Renal cortical epithelial cell (primary cell): ENCODE measurements at regions not wholly inside any gene's neighbourhood (a gene's known extent, or its start where the extent isn't known, plus 50 kb on each side); places are given as distances from the start of the nearest gene placed in this dataset.

Experiments
- DNase-seq: peaks from one replicate; pipeline ENCODE4 v3.0.0-alpha.2; 2011; ENCODE audit warnings: low read depth

DNA sequence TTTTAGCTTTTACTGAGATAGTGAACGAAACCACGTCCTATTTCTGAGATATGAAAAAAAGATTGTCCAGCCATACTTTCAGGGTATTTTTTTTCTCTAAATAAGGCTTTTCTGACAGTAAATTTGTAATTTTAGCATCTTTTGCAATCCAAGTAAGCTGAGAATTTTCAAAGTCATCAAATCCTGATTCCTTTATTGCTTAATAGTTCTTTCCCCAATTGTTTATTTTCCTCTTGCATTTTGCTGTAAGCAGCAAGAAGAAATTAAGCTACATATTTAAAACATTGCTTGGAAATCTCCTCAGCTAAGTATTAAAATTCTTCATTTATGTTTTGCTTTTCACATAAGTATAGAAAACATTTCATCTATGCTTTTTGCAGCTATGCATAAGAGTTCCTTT lies 493.3 kb upstream of the CCDC179 start:
- DNase-seq = no peak

DNA sequence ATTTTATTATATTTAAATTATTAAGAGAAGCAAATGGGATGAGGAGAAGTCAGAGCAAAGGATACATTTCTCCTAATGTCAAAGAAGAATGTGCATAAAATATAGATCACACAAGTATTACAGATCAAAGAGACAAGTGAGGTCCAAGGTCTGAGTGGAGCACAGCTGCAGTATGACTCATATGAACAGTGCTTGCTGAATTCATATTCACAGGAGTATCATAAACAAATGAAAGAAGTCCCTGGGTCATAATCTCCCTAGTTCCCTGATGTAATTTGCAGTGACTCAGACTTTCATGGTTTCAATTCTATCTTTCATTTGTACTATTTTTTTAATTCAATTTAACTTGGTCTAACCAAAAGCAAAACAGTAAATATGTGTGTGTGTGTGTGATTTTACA lies 499.0 kb upstream of the CCDC179 start:
- peak; percentile 28 for DNase-seq

DNA sequence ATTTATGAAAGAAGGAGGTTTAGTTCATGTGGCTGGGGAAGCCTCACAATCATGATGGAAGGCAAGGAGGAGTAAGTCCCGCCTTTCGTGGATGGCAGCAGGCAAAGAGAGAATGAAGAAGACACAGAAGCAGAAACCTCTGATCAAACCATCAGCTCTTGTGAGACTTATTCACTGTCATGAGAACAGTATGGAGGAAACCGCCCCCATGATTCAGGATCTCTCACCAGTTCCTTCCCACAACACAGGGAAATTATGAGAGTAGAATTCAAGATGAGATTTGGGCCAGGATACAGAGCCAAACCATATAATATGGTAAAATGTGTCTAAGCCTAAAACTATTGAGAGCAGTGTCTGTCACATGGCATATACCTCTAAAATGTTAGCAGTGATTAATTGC lies 503.8 kb upstream of the CCDC179 start:
- DNase-seq = no peak

DNA sequence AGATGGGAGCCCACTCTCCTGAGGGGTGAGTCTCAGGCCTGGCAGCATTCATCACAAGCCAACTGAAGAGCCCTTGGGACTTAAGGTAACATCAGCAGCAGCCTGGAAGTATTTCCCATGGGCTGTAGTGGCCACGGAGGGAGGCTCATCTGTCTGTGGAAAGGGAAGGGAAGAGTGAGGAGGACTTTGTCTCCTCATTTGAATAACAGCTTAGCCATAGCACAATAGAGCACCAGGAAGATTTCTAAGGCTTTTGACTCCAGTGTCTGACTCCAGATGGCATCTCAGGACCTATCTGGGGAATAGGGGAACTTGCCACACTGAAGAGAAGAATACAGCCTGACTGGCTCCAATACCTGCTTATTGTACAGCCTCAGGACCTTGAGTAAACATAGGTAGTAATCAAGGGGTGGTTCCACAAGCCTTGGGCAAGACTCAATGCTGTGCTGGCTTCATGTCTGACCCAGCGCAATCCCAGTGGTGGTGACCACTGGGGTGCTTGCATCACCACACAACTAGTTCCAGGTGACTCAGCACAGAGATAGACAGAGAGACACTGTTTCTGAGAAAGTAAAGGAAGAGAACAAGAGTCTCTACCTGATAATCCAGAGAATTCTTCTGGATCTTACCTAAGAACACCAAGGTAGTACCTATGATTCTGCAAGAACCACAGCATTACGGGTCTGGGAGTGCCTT lies 510.5 kb upstream of the CCDC179 start:
- no peak for DNase-seq

- DNase-seq = no peak
Measured at GRCh38 chr11:23377909-23378308, 517.6 kb upstream of the CCDC179 start.

- DNase-seq = no peak
Measured at GRCh38 chr11:23391031-23391430, 530.8 kb upstream of the CCDC179 start.

DNA sequence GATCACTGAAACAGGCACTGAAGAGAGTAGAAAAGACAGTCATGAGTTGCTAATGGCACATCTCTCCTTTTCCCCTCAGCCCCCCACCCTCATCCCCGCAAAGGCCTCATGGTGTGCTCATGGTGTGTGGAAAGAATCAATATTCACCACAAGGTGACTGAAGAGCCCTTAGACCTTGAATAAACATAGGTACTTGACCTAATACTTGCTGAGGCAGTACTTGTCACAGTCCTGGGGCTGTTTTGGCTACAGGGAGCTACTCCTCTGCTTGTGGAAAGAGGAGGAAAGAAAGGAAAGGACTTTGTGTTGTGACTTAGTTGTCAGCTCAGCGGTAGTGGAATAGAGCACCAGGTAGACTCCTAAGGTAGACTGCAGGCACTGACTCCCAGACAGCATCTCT lies 537.8 kb upstream of the CCDC179 start:
- DNase-seq = no peak

DNA sequence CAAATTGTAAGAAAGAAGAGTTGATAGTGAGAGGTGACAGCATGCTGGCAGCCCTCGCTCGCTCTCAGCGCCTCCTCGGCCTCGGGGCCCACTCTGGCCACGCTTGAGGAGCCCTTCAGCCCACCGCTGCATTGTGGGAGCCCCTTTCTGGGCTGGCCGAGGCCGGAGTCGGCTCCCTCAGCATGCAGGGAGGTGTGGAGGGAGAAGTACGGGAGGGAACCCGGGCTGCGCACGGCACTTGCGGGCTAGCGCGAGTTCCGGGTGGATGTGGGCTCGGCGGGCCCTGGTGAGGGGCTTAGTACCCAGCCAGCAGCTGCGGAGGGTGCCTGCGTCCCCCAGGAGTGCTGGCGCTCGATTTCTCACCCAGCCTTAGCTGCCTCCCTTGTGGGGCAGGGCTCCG lies 539.7 kb upstream of the CCDC179 start:
- no peak for DNase-seq

DNA sequence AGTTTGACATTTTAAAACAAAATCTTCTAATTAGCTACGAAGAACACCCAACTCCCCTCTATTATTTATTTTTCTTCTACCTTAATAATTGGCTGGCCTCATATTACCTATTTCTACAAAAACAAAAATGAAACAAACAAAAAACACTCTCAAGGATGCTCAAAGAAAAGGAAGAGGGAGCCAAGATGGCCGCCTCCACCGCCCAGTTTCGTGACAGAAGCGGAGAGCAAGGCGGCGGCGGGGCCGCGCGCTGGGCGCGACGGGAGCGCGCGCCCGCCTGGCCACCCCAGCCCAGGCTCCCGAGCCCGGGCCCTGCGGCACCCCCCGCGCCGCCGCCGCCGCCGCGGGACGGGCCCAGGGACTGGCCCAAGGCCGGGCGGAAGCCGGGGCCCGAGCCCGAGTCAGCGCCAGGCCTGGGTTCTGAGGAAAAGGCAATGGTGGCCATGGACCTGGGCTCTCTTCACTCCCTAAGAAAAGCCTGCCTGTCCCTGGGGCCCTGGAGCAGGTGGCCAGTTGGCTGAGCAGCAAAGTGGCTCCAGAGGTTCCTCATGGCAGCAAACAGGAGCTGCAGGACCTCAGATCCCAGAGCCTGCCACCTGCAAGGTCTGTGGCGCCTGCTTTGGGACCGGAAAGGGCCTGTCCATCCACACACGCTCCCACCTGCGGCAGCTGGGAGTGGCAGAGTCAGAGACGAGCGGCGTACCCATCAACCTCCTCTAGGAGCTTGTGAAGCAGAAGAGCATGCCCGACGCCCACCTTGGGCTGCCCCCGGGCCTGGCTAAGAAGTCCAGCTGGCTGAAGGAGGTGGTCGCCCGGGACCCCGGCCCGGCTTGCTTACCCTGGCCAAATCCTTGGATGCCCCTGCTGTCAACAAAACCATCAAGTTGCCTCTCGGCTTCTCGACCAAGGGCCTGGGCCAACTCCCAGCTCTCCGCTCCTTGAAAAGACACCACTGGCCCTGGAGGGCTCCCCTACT lies 543.2 kb upstream of the CCDC179 start:
- no peak for DNase-seq

GRCh38 chr11:23404225-23405160 lies 544.2 kb upstream of the CCDC179 start:
- no peak for DNase-seq

DNA sequence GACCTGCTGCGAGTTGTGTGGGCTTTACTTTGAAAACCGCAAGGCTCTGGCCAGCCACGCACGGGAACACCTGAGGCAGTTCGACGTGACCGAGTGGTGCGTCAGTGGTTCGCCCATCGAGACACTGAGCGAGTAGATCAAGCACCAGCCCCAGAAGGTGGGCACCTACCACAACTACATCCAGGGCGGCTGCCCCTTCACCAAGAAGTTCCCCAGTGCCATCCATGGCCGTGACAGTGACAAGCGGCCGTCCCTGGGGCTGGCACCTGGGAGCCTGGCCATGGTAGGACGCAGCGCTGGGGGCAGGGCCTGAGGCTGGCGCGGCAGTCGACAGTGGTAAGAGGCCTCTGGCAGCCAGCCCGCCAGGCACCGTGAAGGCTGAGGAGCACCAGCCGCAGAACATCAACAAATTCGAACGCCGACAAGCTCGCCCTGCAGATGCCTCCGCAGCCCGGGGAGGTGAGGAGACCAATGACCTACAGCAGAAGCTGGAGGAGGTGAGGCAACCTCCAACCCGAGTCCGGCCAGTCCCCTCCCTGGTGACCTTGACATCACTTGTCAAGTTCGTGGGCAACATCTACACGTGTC lies 545.2 kb upstream of the CCDC179 start:
- DNase-seq = no peak

DNA sequence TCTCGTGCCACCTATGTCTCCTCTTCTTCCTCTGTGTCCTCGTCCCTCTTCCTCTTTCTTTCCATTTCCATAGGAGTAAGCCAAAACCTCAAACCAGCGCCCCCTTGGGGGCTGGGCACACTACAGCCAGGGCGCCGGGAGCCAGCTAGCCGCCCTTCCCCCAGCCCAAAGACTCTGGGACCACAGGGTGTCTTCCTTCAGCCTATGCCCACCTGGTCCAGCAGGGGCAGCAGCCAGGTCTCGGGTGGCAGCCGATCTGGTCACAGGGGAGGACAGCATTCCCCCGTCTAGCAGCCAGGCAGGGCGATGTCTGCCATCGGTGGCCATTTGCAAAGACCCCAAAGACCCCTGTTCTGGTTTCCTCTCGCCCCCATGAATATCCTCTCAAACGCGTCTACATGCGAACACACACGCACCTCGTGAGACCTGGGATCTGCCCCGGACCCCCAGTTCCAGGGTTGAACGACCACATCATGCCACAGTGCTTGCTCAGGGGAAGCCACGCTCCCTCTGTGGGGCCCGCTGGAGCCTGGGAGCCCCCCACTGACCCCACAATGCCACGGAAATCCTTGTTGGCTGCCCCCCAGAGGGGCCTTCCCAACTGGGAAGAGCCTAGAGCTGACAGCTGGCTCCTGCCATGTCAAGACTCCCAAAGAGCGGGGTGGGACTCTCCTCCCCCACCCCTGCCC lies 546.0 kb upstream of the CCDC179 start:
- no peak for DNase-seq

- DNase-seq = no peak
Measured at GRCh38 chr11:23413057-23413456, 552.8 kb upstream of the CCDC179 start.

- DNase-seq = no peak
Measured at GRCh38 chr11:23423104-23423503, 562.8 kb upstream of the CCDC179 start.

- DNase-seq = no peak
Measured at GRCh38 chr11:23423656-23424055, 563.4 kb upstream of the CCDC179 start.

DNA sequence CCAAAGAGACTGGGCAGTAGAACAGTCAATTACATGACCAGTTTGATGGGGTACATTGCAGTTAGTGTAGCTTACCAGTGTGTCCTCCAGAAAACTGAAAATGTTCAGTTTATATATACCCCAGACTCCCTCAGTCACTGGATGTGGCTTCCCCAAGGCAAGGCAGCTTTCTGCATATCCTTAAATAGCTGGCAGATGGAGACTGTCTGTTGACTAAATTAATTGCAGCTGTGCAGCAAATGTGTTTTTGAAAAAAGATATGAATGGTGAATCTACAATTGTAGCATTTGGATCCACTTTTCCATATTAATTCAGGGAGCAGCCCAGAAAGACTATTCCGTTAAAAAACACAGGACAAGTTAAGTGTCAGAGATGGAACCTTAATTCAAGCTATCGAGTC lies 565.1 kb upstream of the CCDC179 start:
- no peak for DNase-seq

DNA sequence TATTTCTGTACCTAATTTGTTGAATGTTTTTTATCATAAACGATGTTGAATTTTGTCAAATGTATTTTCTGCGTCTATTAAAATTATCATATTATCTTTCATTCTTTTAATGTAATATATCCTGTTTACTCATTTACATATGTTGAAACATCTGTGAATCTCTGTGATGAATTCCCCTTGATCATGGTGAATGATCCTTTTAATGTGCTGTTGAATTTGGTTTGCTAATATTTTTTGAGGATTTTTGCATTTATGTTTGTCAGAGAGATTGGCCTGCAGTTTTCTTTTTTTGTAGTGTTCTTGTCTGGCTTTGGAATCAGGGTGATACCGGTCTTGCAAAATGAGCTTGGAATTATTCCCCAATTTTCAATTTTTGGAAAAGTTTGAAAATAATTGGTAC lies 569.3 kb upstream of the CCDC179 start:
- DNase-seq = no peak

DNA sequence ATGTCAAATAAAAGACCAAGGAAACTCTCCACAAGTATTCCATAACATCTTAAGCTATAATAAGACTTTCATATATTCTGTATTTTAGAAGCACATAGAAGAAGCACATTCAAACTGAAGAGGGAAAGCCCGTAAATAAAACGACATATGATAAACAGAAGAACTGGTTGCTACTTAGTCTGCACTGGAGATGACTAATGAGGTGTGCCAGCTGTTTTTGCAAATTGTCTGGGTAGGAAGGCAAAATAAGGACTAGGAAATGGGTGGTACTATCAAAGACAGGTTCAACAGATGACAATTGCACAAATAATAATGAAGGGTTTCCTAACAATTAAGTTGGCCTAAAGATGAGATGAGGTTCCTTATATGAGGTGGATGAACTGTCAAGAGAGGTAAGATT lies 593.2 kb upstream of the CCDC179 start:
- DNase-seq = no peak

DNA sequence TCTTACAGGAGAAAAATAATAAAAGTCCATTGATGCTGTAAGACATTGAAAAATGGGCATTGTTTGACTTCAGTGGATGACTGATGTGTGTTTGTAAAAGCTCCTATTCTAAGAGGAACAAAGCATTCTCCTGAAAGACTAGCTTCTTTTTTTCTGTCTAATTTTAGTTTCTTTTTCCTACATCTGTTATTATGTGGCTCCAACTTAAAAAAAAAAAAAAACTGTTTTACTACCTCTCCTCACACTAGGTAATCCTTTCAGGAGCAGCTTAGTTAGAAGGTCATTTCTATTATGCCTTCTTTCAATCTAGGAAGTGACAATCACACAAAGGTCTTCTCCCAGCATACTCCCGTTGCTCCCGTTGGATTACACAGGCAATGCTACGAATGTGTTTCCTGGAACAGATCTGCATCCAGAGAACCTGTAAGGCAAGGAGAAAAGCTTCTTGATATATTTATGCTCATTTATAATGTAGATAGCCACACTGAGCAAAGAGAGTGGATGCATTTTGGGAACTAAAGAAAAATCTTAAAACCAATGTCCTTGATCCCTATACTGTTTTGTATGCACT lies 595.1 kb upstream of the CCDC179 start:
- DNase-seq = no peak

DNA sequence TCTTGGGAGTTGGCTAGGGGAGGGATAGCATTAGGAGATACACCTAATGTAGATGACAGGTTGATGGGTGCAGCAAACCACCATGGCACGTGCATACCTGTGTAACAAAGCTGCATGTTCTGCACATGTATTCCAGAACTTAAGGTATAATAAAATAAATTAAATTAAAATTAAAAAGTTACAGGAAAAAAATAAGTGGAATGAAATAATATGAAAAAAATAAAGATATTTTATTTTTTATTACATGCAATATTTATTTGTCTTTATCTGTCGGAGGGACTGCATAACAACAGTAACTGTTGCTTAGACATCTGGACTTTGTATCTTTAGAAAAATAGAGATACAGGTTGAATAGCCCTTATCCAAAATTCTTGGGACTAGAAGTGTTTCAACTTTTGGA lies 597.4 kb upstream of the CCDC179 start:
- no peak for DNase-seq

DNA sequence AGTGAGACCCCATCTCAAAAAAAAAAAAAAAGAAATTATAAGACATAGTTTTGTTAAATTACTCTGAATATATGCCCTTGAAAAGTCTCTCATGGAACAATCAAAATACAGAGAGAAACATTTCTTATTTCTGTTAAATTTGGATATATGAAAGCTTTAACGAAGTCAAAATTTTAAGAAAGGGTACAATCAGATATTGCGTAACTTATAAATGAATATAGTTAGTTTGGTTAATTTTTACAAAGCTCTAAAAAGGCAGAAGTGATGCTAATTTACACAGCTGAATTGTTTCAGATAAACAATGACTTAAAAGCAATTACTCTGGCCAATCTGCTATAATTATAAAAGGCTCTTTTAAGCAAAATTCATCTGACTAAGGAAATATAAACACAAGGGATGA lies 611.6 kb upstream of the CCDC179 start:
- DNase-seq = no peak
